ENCODE measurements at regions not wholly inside any gene's neighbourhood (a gene's known extent, or its start where the extent isn't known, plus 50 kb on each side); places are given as distances from the start of the nearest gene placed in this dataset.

DNA sequence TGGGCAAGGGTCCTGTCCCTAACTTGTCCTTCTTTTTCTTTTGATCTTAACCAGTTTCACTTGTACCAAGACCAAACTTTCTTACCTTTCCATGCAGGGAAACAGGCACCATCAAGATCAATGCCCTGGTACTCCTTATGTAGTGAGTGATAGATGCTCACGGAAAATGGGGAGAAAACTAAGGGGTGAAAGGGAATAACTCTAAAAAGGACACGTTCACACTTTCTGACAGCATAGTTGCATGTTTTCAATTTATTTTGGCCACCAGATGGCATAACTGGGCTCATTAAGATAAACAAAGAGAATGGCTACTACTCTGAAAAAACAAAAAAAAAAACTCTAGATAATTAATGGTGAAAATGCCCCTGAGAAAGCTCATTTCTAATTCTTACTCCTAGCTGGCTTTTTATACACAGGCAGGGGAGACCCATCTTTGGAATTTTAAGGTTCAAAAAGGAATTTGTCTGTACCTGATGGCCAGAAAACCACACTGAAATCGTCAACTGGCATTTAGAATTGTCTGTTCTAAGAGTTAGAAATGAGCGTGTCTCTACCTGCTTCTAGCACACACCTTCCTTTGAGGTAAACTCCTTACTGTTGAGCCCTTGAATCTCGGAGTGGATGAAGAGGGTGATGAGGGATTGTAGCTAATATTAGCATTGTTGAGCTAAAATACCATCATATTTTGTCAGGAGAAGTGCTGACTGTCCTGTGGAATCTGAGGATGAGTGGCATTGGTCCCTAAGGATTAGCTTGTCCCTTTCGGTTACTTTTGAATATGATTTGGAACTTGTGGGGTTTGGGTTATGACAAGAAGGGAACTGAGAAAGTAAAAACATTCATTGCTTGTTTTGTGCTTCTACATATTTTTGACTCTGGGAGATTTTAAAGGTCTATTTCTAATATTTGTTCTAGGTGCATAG lies 62.2 kb upstream of the DDR1 start (continued):
- TF ChIP-seq, protein P1, sequence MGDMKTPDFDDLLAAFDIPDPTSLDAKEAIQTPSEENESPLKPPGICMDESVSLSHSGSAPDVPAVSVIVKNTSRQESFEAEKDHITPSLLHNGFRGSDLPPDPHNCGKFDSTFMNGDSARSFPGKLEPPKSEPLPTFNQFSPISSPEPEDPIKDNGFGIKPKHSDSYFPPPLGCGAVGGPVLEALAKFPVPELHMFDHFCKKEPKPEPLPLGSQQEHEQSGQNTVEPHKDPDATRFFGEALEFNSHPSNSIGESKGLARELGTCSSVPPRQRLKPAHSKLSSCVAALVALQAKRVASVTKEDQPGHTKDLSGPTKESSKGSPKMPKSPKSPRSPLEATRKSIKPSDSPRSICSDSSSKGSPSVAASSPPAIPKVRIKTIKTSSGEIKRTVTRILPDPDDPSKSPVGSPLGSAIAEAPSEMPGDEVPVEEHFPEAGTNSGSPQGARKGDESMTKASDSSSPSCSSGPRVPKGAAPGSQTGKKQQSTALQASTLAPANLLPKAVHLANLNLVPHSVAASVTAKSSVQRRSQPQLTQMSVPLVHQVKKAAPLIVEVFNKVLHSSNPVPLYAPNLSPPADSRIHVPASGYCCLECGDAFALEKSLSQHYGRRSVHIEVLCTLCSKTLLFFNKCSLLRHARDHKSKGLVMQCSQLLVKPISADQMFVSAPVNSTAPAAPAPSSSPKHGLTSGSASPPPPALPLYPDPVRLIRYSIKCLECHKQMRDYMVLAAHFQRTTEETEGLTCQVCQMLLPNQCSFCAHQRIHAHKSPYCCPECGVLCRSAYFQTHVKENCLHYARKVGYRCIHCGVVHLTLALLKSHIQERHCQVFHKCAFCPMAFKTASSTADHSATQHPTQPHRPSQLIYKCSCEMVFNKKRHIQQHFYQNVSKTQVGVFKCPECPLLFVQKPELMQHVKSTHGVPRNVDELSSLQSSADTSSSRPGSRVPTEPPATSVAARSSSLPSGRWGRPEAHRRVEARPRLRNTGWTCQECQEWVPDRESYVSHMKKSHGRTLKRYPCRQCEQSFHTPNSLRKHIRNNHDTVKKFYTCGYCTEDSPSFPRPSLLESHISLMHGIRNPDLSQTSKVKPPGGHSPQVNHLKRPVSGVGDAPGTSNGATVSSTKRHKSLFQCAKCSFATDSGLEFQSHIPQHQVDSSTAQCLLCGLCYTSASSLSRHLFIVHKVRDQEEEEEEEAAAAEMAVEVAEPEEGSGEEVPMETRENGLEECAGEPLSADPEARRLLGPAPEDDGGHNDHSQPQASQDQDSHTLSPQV (IDR thresholded peaks at IDR 0.05): no peak
- no peak for TF ChIP-seq TCF12 (IDR thresholded peaks at IDR 0.05; ENCODE audit: low read depth, low read length)
- no peak; the same call in none of the 2 replicates for TF ChIP-seq ATF7 (IDR thresholded peaks at IDR 0.05; ENCODE audit: low read depth)
- TF ChIP-seq TARDBP (IDR thresholded peaks at IDR 0.05; ENCODE audit: borderline replicate concordance): no peak
- no peak for TF ChIP-seq BCLAF1 (IDR thresholded peaks at IDR 0.05)
- no peak for TF ChIP-seq NFXL1 (IDR thresholded peaks at IDR 0.05; ENCODE audit: borderline replicate concordance)
- no peak for TF ChIP-seq SMAD5 (IDR thresholded peaks at IDR 0.05; ENCODE audit: low read depth)
- no peak for TF ChIP-seq NFYB (IDR thresholded peaks at IDR 0.05; ENCODE audit: insufficient read depth, low read depth, low read length)
- no peak for TF ChIP-seq YBX1 (IDR thresholded peaks at IDR 0.05)
- TF ChIP-seq, protein P2, sequence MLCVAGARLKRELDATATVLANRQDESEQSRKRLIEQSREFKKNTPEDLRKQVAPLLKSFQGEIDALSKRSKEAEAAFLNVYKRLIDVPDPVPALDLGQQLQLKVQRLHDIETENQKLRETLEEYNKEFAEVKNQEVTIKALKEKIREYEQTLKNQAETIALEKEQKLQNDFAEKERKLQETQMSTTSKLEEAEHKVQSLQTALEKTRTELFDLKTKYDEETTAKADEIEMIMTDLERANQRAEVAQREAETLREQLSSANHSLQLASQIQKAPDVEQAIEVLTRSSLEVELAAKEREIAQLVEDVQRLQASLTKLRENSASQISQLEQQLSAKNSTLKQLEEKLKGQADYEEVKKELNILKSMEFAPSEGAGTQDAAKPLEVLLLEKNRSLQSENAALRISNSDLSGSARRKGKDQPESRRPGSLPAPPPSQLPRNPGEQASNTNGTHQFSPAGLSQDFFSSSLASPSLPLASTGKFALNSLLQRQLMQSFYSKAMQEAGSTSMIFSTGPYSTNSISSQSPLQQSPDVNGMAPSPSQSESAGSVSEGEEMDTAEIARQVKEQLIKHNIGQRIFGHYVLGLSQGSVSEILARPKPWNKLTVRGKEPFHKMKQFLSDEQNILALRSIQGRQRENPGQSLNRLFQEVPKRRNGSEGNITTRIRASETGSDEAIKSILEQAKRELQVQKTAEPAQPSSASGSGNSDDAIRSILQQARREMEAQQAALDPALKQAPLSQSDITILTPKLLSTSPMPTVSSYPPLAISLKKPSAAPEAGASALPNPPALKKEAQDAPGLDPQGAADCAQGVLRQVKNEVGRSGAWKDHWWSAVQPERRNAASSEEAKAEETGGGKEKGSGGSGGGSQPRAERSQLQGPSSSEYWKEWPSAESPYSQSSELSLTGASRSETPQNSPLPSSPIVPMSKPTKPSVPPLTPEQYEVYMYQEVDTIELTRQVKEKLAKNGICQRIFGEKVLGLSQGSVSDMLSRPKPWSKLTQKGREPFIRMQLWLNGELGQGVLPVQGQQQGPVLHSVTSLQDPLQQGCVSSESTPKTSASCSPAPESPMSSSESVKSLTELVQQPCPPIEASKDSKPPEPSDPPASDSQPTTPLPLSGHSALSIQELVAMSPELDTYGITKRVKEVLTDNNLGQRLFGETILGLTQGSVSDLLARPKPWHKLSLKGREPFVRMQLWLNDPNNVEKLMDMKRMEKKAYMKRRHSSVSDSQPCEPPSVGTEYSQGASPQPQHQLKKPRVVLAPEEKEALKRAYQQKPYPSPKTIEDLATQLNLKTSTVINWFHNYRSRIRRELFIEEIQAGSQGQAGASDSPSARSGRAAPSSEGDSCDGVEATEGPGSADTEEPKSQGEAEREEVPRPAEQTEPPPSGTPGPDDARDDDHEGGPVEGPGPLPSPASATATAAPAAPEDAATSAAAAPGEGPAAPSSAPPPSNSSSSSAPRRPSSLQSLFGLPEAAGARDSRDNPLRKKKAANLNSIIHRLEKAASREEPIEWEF (IDR thresholded peaks at IDR 0.05; ENCODE audit: insufficient replicate concordance, low read depth, low read length): no peak
- no peak for TF ChIP-seq CREM (IDR thresholded peaks at IDR 0.05; ENCODE audit: low read depth)
- TF ChIP-seq, protein P3, sequence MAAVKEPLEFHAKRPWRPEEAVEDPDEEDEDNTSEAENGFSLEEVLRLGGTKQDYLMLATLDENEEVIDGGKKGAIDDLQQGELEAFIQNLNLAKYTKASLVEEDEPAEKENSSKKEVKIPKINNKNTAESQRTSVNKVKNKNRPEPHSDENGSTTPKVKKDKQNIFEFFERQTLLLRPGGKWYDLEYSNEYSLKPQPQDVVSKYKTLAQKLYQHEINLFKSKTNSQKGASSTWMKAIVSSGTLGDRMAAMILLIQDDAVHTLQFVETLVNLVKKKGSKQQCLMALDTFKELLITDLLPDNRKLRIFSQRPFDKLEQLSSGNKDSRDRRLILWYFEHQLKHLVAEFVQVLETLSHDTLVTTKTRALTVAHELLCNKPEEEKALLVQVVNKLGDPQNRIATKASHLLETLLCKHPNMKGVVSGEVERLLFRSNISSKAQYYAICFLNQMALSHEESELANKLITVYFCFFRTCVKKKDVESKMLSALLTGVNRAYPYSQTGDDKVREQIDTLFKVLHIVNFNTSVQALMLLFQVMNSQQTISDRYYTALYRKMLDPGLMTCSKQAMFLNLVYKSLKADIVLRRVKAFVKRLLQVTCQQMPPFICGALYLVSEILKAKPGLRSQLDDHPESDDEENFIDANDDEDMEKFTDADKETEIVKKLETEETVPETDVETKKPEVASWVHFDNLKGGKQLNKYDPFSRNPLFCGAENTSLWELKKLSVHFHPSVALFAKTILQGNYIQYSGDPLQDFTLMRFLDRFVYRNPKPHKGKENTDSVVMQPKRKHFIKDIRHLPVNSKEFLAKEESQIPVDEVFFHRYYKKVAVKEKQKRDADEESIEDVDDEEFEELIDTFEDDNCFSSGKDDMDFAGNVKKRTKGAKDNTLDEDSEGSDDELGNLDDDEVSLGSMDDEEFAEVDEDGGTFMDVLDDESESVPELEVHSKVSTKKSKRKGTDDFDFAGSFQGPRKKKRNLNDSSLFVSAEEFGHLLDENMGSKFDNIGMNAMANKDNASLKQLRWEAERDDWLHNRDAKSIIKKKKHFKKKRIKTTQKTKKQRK (IDR thresholded peaks at IDR 0.05; ENCODE audit: low read depth, low read length): no peak
- TF ChIP-seq POLR2AphosphoS2 (IDR thresholded peaks at IDR 0.05; ENCODE audit: low read depth, low read length): no peak

Measured in GM12878 (cell line).